ENCODE measurements at regions not wholly inside any gene's neighbourhood (a gene's known extent, or its start where the extent isn't known, plus 50 kb on each side); places are given as distances from the start of the nearest gene placed in this dataset.

DNA sequence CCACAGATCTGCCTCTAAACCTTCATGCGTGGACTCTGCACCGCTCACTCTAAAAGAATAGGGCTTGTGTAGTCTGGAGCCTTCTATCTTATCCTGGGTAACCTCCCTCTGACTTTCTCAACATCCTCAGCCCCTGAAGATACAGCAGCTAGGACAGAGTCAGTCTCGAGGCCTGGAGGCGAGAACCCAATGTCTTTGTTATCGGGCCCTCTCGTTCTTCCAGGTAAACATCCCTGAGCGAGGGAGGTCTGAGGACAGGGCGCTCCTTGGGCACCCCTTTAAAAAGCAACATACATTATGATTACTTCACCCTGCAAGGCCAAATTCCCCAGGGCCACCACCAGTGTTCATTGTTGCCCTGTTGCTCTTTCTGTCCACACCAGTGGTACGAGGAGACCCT lies 75.4 kb upstream of the PRNP start:
- CTCF ChIA-PET: interaction anchor here (0.6 to 1.0 kb wide), 2 partner anchors 109 to 754 kb away, joined by 3 read pairs; no protein-coding TSS in a partner anchor
- H3K27me3 ChIP-seq (replicated peaks in 1 of 2; ENCODE audit: control insufficient read depth in 2 of 2, extremely low read depth in 1 of 2, insufficient read depth in 2 of 2, low read length in 1 of 2): peaks cover 0 to 14% of the 10 kb centered on the region in 2 experiments
- ATAC-seq (replicated peaks in 1 of 4): no peak
- no peaks in the 10 kb centered on the region for H3K36me3 ChIP-seq (ENCODE audit: control insufficient read depth in 2 of 2, extremely low read depth in 1 of 2, insufficient read depth in 1 of 2, low read length in 1 of 2)
- no peaks in the 10 kb centered on the region for H3K36me3 Mint-ChIP-seq
- H3K9me3 ChIP-seq: no peaks in the 10 kb centered on the region
- H3K4me1 ChIP-seq (ENCODE audit: control insufficient read depth in 1 of 2, extremely low read depth in 1 of 2, insufficient read depth in 2 of 2, low read length in 2 of 2): peaks cover 0 to 3% of the 10 kb centered on the region in 2 experiments
- no peak overlapping the region for H3K27ac Mint-ChIP-seq
- no peaks in the 10 kb centered on the region for H3K9me3 Mint-ChIP-seq
- peaks cover 6 to 15% of the 10 kb centered on the region in 2 donors for H3K27me3 Mint-ChIP-seq
- peaks cover 5 to 11% (median 5%) of the 10 kb centered on the region in 3 donors for H3K4me1 Mint-ChIP-seq
- no peak overlapping the region for H3K27ac ChIP-seq (ENCODE audit: low read length)
- WGBS (ENCODE audit: insufficient coverage): 86% methylated on average over 8 of the region's 9 CpGs
- POLR2A ChIA-PET: no interaction called here
- H3K4me3 ChIP-seq (ENCODE audit: control insufficient read depth in 1 of 2, extremely low read depth in 1 of 2, low read length in 1 of 2): no peak overlapping the region
- H3K4me3 Mint-ChIP-seq: no peak overlapping the region
- no peak for DNase-seq

DNA sequence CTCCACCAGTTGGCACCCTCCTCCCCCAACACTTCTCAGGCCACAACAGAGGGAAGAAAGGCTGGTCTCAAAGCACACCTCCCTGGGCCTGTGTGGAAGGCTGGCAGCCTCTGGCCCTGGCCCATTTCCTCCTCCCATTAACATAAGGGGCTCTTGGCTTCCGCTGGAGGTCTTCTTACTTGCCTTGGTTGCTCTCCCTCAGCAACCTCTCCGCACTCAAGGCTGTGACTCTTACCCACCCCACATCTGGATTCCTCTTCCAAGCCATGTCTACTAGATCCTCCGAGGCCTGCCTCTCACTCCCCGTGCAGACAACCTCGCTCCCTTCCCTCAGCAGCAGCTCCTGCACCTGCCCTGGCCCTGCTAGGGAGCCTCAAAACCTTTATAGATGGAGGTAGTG lies 76.7 kb upstream of the PRNP start:
- POLR2A ChIA-PET: no interaction called here
- no peak for DNase-seq
- H3K27ac Mint-ChIP-seq: no peak overlapping the region

DNA sequence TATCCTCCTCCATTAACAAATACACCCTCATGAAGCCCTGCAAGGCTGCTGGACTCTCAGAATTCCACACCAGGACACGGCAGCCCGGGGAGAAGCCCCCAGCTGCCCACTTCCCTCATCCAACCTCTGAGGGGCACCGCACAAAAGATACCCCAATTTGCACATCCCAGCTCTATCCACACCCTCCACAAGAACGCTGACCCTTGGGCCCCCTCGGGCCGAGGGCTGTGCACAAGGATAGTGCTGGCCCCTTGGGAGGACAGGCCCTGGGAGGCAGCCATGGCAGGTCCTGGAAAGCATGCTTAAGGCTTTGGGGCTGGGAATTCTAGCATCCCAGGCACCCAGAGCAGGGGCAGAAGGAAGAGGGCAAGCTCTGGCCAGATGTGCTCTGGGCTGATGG lies 77.4 kb upstream of the PRNP start:
- H3K9me3 ChIP-seq: no peaks in the 10 kb centered on the region
- no peak overlapping the region for H3K27ac Mint-ChIP-seq
- H3K9me3 Mint-ChIP-seq: no peaks in the 10 kb centered on the region
- H3K4me1 ChIP-seq (ENCODE audit: control insufficient read depth in 1 of 2, extremely low read depth in 1 of 2, insufficient read depth in 2 of 2, low read length in 2 of 2): peaks cover 0 to 3% of the 10 kb centered on the region in 2 experiments
- H3K4me1 Mint-ChIP-seq: peaks cover 0 to 7% (median under 1%) of the 10 kb centered on the region in 3 donors
- H3K36me3 Mint-ChIP-seq: no peaks in the 10 kb centered on the region
- H3K27me3 Mint-ChIP-seq: peaks cover 15 to 26% of the 10 kb centered on the region in 2 donors
- POLR2A ChIA-PET: no interaction called here
- no peak overlapping the region for H3K4me3 ChIP-seq (ENCODE audit: control insufficient read depth in 1 of 2, extremely low read depth in 1 of 2, low read length in 1 of 2)
- H3K36me3 ChIP-seq (ENCODE audit: control insufficient read depth in 2 of 2, extremely low read depth in 1 of 2, insufficient read depth in 1 of 2, low read length in 1 of 2): no peaks in the 10 kb centered on the region
- no peak for ATAC-seq (replicated peaks in 1 of 4)
- WGBS (ENCODE audit: insufficient coverage): 90% methylated on average over 3 of the region's 6 CpGs
- no peak overlapping the region for H3K4me3 Mint-ChIP-seq
- no peak for DNase-seq
- CTCF ChIA-PET: interaction anchor here (0.5 to 1.4 kb wide), 2 partner anchors 111 to 839 kb away, joined by 3 to 8 read pairs; no protein-coding TSS in a partner anchor
- H3K27me3 ChIP-seq (replicated peaks in 1 of 2; ENCODE audit: control insufficient read depth in 2 of 2, extremely low read depth in 1 of 2, insufficient read depth in 2 of 2, low read length in 1 of 2): peaks cover 0 to 17% of the 10 kb centered on the region in 2 experiments
- no peak overlapping the region for H3K27ac ChIP-seq (ENCODE audit: low read length)

More for the DNA sequence above, 76.7 kb upstream of the PRNP start:
- no peaks in the 10 kb centered on the region for H3K36me3 ChIP-seq (ENCODE audit: control insufficient read depth in 2 of 2, extremely low read depth in 1 of 2, insufficient read depth in 1 of 2, low read length in 1 of 2)
- Mint-ChIP-seq H3K36me3 (no peaks in the 10 kb centered on the region), H3K9me3 (no peaks in the 10 kb centered on the region), H3K4me3 (no peak overlapping the region), H3K27me3 (peaks cover 14 to 23% of the 10 kb centered on the region in 2 donors), H3K4me1 (peaks cover 5 to 11% (median 5%) of the 10 kb centered on the region in 3 donors)
- no peak for ATAC-seq (replicated peaks in 1 of 4)
- H3K9me3 ChIP-seq: no peaks in the 10 kb centered on the region
- H3K27ac ChIP-seq (ENCODE audit: low read length): no peak overlapping the region
- H3K27me3 ChIP-seq (replicated peaks in 1 of 2; ENCODE audit: control insufficient read depth in 2 of 2, extremely low read depth in 1 of 2, insufficient read depth in 2 of 2, low read length in 1 of 2): peaks cover 0 to 14% of the 10 kb centered on the region in 2 experiments
- WGBS (ENCODE audit: insufficient coverage): 83% methylated on average over 2 of the region's 5 CpGs
- H3K4me1 ChIP-seq (ENCODE audit: control insufficient read depth in 1 of 2, extremely low read depth in 1 of 2, insufficient read depth in 2 of 2, low read length in 2 of 2): peaks cover 0 to 3% of the 10 kb centered on the region in 2 experiments
- CTCF ChIA-PET: no interaction called here
- no peak overlapping the region for H3K4me3 ChIP-seq (ENCODE audit: control insufficient read depth in 1 of 2, extremely low read depth in 1 of 2, low read length in 1 of 2)

DNA sequence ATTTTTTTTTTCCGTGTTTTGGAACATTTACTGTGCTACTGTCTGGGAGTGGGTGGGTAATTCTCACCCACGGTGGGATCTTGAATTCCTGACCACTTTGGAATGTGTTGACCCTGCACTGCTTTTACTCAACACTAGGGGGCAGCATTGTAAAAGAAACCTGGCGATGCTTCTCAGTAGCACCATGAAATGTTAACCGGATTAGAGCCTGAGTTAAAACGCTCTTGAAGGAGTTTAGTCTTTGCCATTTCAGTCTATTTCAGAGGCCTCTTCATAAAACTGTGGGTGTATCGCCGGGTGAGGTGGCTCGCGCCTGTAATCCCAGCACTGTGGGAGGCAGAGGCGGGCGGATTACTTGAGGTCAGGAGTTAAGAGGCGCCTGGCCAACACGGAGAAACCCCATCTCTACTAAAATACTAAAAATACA lies 79.0 kb upstream of the PRNP start:
- H3K27ac Mint-ChIP-seq: peak overlapping the region in 1 of 2 donors; percentile 53
- no peaks in the 10 kb centered on the region for H3K9me3 ChIP-seq
- H3K9me3 Mint-ChIP-seq: no peaks in the 10 kb centered on the region
- no peak overlapping the region for H3K4me3 ChIP-seq (ENCODE audit: control insufficient read depth in 1 of 2, extremely low read depth in 1 of 2, low read length in 1 of 2)
- POLR2A ChIA-PET: no interaction called here
- H3K4me1 Mint-ChIP-seq: no peaks in the 10 kb centered on the region
- 5% methylated on average over 3 of the region's 13 CpGs for WGBS (ENCODE audit: insufficient coverage)
- H3K27me3 ChIP-seq (replicated peaks in 1 of 2; ENCODE audit: control insufficient read depth in 2 of 2, extremely low read depth in 1 of 2, insufficient read depth in 2 of 2, low read length in 1 of 2): peaks cover 0 to 28% of the 10 kb centered on the region in 2 experiments
- H3K4me3 Mint-ChIP-seq: no peak overlapping the region
- H3K36me3 Mint-ChIP-seq: no peaks in the 10 kb centered on the region
- ATAC-seq (replicated peaks in 1 of 4) (peak; percentile 69 to 88 (median 74)), DNase-seq (peak; percentile 13 to 79 (median 44))
- H3K4me1 ChIP-seq (ENCODE audit: control insufficient read depth in 1 of 2, extremely low read depth in 1 of 2, insufficient read depth in 2 of 2, low read length in 2 of 2): peaks cover 0 to 3% of the 10 kb centered on the region in 2 experiments
- CTCF ChIA-PET: interaction anchor here in 1 of 2 donors (1.4 kb wide), 1 partner anchor 113 kb away, joined by 8 read pairs; no protein-coding TSS in a partner anchor
- H3K36me3 ChIP-seq (ENCODE audit: control insufficient read depth in 2 of 2, extremely low read depth in 1 of 2, insufficient read depth in 1 of 2, low read length in 1 of 2): no peaks in the 10 kb centered on the region
- H3K27ac ChIP-seq (ENCODE audit: low read length): no peak overlapping the region
- peaks cover 29% of the 10 kb centered on the region in 2 donors for H3K27me3 Mint-ChIP-seq

DNA sequence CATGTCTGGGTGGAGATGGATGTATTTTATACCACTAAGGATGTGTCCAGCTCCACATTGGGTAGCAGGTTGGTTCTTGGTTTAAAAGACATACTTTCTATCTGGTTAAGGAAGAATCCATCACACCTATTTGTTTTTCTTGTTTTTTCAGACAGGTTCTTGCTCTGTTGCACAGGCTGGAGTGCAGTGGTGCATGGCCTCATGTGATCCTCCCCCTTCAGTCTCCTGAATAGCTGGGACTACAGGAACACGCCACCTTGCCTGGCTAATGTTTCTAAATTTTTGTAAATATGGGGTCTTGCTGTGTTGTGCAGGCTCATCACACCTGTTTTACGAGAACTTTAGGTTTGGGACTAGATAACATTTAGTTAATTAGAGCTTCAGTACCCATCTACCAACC lies 80.2 kb upstream of the PRNP start:
- no peak for ATAC-seq (replicated peaks in 1 of 4)
- no peaks in the 10 kb centered on the region for H3K36me3 Mint-ChIP-seq
- Histone ChIP-seq H3K9me3 (no peaks in the 10 kb centered on the region), H3K27ac (ENCODE audit: low read length) (no peak overlapping the region), H3K27me3 (replicated peaks in 1 of 2; ENCODE audit: control insufficient read depth in 2 of 2, extremely low read depth in 1 of 2, insufficient read depth in 2 of 2, low read length in 1 of 2) (peaks cover 0 to 36% of the 10 kb centered on the region in 2 experiments), H3K4me1 (ENCODE audit: control insufficient read depth in 1 of 2, extremely low read depth in 1 of 2, insufficient read depth in 2 of 2, low read length in 2 of 2) (peaks cover 0 to 3% of the 10 kb centered on the region in 2 experiments), H3K4me3 (ENCODE audit: control insufficient read depth in 1 of 2, extremely low read depth in 1 of 2, low read length in 1 of 2) (no peak overlapping the region), H3K36me3 (ENCODE audit: control insufficient read depth in 2 of 2, extremely low read depth in 1 of 2, insufficient read depth in 1 of 2, low read length in 1 of 2) (no peaks in the 10 kb centered on the region)
- H3K9me3 Mint-ChIP-seq: no peaks in the 10 kb centered on the region
- ChIA-PET CTCF (interaction anchor here (1.1 to 1.3 kb wide), 4 partner anchors 13 to 350 kb away, joined by 3 to 6 read pairs (median 4); no protein-coding TSS in a partner anchor), POLR2A (no interaction called here)
- no peak overlapping the region for H3K27ac Mint-ChIP-seq
- WGBS (ENCODE audit: insufficient coverage): 83% methylated on average over 1 of the region's 2 CpGs
- H3K27me3 Mint-ChIP-seq: peaks cover 25 to 35% of the 10 kb centered on the region in 2 donors
- H3K4me3 Mint-ChIP-seq: no peak overlapping the region
- no peak for DNase-seq
- no peaks in the 10 kb centered on the region for H3K4me1 Mint-ChIP-seq

DNA sequence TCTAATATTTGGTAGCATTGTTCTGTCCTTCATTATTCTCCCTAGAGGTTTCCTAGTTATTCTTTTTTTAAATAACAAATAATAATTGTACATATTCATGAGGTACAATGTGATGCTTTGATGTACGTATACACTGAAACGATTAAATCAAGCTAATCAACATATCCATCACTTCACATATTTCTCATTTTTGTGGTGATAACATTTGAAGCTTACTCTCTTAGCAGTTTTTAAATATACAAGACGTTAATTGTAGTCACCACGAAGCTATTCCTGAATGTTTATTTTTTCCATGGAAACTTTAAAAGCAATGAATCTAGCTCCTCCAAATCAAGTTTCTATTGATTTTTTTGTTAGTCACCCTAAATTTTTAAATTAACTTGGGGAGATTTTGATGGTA lies 81.1 kb upstream of the PRNP start:
- POLR2A ChIA-PET: no interaction called here
- DNase-seq (no peak), ATAC-seq (replicated peaks in 1 of 4) (no peak)
- Mint-ChIP-seq H3K9me3 (no peaks in the 10 kb centered on the region), H3K4me3 (no peak overlapping the region), H3K36me3 (no peaks in the 10 kb centered on the region), H3K27ac (no peak overlapping the region), H3K27me3 (peaks cover 29 to 40% of the 10 kb centered on the region in 2 donors), H3K4me1 (no peaks in the 10 kb centered on the region)
- no peaks in the 10 kb centered on the region for H3K9me3 ChIP-seq
- peaks cover 0 to 36% of the 10 kb centered on the region in 2 experiments for H3K27me3 ChIP-seq (replicated peaks in 1 of 2; ENCODE audit: control insufficient read depth in 2 of 2, extremely low read depth in 1 of 2, insufficient read depth in 2 of 2, low read length in 1 of 2)
- no peak overlapping the region for H3K27ac ChIP-seq (ENCODE audit: low read length)
- H3K4me3 ChIP-seq (ENCODE audit: control insufficient read depth in 1 of 2, extremely low read depth in 1 of 2, low read length in 1 of 2): no peak overlapping the region
- H3K36me3 ChIP-seq (ENCODE audit: control insufficient read depth in 2 of 2, extremely low read depth in 1 of 2, insufficient read depth in 1 of 2, low read length in 1 of 2): no peaks in the 10 kb centered on the region
- WGBS (ENCODE audit: insufficient coverage): no CpG with 5 or more reads among the region's 4 CpGs
- peaks cover 0 to 3% of the 10 kb centered on the region in 2 experiments for H3K4me1 ChIP-seq (ENCODE audit: control insufficient read depth in 1 of 2, extremely low read depth in 1 of 2, insufficient read depth in 2 of 2, low read length in 2 of 2)
- CTCF ChIA-PET: interaction anchor here (0.6 to 1.3 kb wide), 8 partner anchors 9 to 404 kb away, joined by 3 to 6 read pairs (median 4); no protein-coding TSS in a partner anchor

Data from T-cell (primary cell).